ENCODE measurements at regions not wholly inside any gene's neighbourhood (a gene's known extent, or its start where the extent isn't known, plus 50 kb on each side); places are given as distances from the start of the nearest gene placed in this dataset.

GRCh38 chr7:25437308-25437707 lies 209.0 kb upstream of the NPVF start:
- no peak for DNase-seq (ENCODE audit: low read depth in 2 of 2)
- TF ChIP-seq, protein P1, sequence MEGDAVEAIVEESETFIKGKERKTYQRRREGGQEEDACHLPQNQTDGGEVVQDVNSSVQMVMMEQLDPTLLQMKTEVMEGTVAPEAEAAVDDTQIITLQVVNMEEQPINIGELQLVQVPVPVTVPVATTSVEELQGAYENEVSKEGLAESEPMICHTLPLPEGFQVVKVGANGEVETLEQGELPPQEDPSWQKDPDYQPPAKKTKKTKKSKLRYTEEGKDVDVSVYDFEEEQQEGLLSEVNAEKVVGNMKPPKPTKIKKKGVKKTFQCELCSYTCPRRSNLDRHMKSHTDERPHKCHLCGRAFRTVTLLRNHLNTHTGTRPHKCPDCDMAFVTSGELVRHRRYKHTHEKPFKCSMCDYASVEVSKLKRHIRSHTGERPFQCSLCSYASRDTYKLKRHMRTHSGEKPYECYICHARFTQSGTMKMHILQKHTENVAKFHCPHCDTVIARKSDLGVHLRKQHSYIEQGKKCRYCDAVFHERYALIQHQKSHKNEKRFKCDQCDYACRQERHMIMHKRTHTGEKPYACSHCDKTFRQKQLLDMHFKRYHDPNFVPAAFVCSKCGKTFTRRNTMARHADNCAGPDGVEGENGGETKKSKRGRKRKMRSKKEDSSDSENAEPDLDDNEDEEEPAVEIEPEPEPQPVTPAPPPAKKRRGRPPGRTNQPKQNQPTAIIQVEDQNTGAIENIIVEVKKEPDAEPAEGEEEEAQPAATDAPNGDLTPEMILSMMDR (IDR thresholded peaks at IDR 0.05; ENCODE audit: low read depth, low read length) = no peak
- H3K4me3 ChIP-seq (replicated peaks in 1 of 2; ENCODE audit: low read depth in 2 of 2, low read length in 2 of 2) = no peak overlapping the region

DNA sequence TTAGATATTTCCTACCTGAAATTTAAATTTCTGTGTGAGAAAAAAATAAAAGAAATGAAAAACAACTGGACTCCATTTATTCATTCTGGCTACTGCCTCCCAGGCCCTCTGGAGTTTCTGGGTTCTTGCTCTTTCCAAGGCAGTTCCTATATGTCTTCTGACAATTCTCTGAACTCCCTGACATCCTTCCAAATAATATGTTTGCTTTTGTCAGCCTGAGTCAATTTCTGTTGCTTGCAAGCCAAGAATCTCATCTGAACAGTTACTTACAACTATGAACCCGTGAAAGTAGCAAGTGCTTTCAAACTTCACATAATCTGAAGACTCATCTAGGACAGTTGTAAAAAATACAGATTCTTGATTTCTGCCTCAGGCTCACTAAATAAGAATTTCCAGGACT lies 216.7 kb upstream of the NPVF start:
- TF ChIP-seq, protein P1 (IDR thresholded peaks at IDR 0.05; ENCODE audit: low read depth, low read length) = no peak
- no peak overlapping the region for H3K4me3 ChIP-seq (replicated peaks in 1 of 2; ENCODE audit: low read depth in 2 of 2, low read length in 2 of 2)
- DNase-seq (ENCODE audit: low read depth in 2 of 2) = no peak

DNA sequence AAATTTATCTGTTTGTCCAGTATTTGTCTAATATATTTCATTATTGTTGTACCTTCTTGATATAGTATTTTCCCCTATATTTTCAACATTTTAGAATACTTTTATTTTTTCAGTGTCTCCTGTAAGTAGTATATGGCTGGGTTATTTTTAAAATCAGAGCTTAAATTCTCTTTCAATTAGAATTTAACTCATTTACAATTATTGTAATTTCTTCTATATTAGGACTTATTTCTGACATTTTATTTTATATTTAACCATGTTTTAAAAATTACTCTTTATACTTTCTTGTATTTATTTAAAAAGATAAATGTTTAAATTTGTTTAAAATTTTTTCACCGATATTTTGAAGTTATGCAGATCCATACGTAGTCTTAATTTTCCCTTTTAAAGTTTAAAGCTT lies 220.0 kb upstream of the NPVF start:
- no peak for DNase-seq (ENCODE audit: low read depth in 2 of 2)
- no peak overlapping the region for H3K4me3 ChIP-seq (replicated peaks in 1 of 2; ENCODE audit: low read depth in 2 of 2, low read length in 2 of 2)
- TF ChIP-seq, protein P1 (IDR thresholded peaks at IDR 0.05; ENCODE audit: low read depth, low read length) = no peak

DNA sequence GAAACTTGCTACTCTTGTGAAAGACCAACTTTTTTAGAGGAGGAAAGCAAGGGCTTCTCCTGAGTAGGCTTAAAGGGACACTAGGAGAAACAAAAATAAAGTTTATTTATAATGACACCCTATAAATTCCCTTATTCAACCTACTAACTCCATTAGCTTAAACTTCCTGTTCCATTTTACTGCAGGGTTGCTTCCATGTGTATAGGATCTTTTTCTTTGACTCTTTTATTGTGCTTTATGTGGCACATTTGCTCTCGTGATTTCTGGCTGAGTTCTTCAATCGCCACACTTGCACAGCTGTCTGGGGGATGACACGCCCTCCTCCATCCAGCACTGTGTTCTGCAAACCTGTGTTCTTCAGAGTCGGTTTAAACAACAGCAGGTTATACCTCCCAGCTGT lies 225.7 kb upstream of the NPVF start:
- DNase-seq (ENCODE audit: low read depth in 2 of 2) = no peak
- H3K4me3 ChIP-seq (replicated peaks in 1 of 2; ENCODE audit: low read depth in 2 of 2, low read length in 2 of 2) = no peak overlapping the region
- TF ChIP-seq, protein P1 (IDR thresholded peaks at IDR 0.05; ENCODE audit: low read depth, low read length) = no peak

- DNase-seq (ENCODE audit: low read depth in 2 of 2) = peak; percentile 3 to 39
- TF ChIP-seq, protein P1 (IDR thresholded peaks at IDR 0.05; ENCODE audit: low read depth, low read length) = no peak
- H3K4me3 ChIP-seq (replicated peaks in 1 of 2; ENCODE audit: low read depth in 2 of 2, low read length in 2 of 2) = no peak overlapping the region
These were observed 226.3 kb upstream of the NPVF start for GRCh38 chr7:25454562-25455041.

DNA sequence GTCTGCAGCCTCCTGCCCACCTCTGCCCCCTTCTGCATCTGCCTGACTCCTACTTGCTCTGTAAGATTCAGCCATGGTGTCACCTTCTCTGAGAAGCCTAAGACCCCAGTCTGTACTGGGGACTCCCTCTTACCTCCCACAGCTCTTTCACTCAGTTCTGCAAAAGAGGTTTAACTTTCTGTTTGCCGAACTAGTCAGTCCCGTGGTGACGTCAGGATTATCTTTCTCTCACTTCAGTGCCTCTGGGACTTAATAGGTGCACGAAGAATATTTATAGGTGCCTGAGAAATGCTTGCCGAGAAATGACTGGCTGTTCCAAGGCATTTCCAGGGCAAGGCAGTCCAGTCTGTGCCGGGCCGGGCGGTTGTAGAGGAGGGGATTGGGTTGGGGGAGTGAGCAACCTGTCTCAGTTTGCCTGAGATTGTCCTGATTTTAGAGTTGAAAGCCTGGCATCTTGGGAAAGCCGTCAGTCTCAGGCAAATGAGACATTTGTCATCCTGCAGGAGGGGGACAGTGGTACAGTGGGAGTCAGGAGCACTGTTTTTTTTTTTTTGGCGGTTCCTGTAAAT lies 227.5 kb upstream of the NPVF start:
- no peak overlapping the region for H3K4me3 ChIP-seq (replicated peaks in 1 of 2; ENCODE audit: low read depth in 2 of 2, low read length in 2 of 2)
- TF ChIP-seq, protein P1 (IDR thresholded peaks at IDR 0.05; ENCODE audit: low read depth, low read length) = no peak
- no peak for DNase-seq (ENCODE audit: low read depth in 2 of 2)
